ENCODE measurements at regions not wholly inside any gene's neighbourhood (a gene's known extent, or its start where the extent isn't known, plus 50 kb on each side); places are given as distances from the start of the nearest gene placed in this dataset.

DNA sequence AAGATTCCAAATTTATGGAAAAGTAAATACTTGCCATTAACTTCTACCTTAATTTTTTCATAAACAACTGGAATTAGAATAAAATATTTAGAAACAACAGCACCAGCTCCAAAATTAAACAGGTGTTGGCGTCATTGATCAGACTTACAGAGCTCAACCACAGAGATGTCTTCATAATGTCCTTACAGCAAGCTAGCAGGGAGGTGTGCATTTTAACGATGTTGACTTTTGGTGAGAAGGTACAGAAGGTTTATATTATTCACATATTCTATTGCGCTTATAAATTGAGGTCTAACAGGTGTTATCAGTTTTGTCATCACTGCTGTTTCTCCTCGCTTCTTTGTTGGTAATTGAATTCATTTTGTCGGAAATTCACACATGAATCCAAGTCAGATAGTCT lies 226.2 kb upstream of the CA10 start (continued):
- TF ChIP-seq WT1 (tag by site-specific recombination; IDR thresholded peaks at IDR 0.05) (no peak), ZNF354C (tag by site-specific recombination; IDR thresholded peaks at IDR 0.05; ENCODE audit: borderline replicate concordance, low read depth) (no peak), PRDM1 (tag by site-specific recombination; IDR thresholded peaks at IDR 0.05) (no peak)
- TF ChIP-seq, protein P1, sequence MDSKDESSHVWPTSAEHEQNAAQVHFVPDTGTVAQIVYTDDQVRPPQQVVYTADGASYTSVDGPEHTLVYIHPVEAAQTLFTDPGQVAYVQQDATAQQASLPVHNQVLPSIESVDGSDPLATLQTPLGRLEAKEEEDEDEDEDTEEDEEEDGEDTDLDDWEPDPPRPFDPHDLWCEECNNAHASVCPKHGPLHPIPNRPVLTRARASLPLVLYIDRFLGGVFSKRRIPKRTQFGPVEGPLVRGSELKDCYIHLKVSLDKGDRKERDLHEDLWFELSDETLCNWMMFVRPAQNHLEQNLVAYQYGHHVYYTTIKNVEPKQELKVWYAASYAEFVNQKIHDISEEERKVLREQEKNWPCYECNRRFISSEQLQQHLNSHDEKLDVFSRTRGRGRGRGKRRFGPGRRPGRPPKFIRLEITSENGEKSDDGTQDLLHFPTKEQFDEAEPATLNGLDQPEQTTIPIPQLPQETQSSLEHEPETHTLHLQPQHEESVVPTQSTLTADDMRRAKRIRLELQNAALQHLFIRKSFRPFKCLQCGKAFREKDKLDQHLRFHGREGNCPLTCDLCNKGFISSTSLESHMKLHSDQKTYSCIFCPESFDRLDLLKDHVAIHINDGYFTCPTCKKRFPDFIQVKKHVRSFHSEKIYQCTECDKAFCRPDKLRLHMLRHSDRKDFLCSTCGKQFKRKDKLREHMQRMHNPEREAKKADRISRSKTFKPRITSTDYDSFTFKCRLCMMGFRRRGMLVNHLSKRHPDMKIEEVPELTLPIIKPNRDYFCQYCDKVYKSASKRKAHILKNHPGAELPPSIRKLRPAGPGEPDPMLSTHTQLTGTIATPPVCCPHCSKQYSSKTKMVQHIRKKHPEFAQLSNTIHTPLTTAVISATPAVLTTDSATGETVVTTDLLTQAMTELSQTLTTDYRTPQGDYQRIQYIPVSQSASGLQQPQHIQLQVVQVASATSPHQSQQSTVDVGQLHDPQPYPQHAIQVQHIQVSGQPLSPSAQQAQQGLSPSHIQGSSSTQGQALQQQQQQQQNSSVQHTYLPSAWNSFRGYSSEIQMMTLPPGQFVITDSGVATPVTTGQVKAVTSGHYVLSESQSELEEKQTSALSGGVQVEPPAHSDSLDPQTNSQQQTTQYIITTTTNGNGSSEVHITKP (tag by site-specific recombination; IDR thresholded peaks at IDR 0.05), result no peak

- Histone ChIP-seq H3K27ac (ENCODE audit: extremely low read depth, low read depth, low read length) (no peak overlapping the region), H3K4me3 (ENCODE audit: low read depth, low read length) (no peak overlapping the region), H3K9me3 (ENCODE audit: control insufficient read depth, insufficient read depth, low read depth, low read length) (no peaks in the 10 kb centered on the region), H3K4me1 (ENCODE audit: control insufficient read depth, insufficient read depth, low read length) (no peaks in the 10 kb centered on the region), H3K36me3 (ENCODE audit: control insufficient read depth in 2 of 2, insufficient read depth in 1 of 2, low read length in 2 of 2) (no peaks in the 10 kb centered on the region)
- POLR2A ChIA-PET, result no interaction called here
- TF ChIP-seq ZNF677 (tag by site-specific recombination; IDR thresholded peaks at IDR 0.05), result no peak
- peak; percentile 64 for TF ChIP-seq ZNF654 (tag by site-specific recombination; IDR thresholded peaks at IDR 0.05; ENCODE audit: low read depth)
- CTCF ChIA-PET, result interaction anchor here (0.6 to 2.9 kb wide), 8 partner anchors 9 to 651 kb away, joined by 3 to 23 read pairs (median 4); no protein-coding TSS in a partner anchor
Observed at GRCh38 chr17:52383493-52384100, 225.1 kb upstream of the CA10 start.

DNA sequence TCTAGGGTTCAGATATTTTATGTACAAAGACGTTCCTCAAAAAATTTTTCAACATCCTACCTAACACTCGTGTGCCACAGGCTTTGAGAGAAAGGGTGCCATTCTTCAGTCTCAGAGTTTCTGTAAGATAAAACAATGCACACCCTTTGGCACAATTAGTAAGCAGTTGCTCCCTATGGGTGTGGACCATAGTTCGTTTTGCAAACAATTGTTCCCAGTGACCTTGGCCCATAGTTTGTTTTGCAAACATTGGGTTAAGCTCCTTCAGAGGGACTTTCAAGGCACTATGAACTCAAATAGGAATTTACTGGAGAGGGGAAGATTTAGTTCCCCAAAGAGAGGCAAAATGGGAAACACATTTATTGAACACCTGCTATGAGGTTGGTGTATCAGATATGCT lies 220.3 kb upstream of the CA10 start:
- H3K4me1 ChIP-seq (ENCODE audit: control insufficient read depth, insufficient read depth, low read length), result no peaks in the 10 kb centered on the region
- no peak overlapping the region for H3K4me3 ChIP-seq (ENCODE audit: low read depth, low read length)
- TF ChIP-seq ZNF785 (tag by site-specific recombination; IDR thresholded peaks at IDR 0.05) (no peak), ZNF146 (tag by site-specific recombination; IDR thresholded peaks at IDR 0.05) (no peak), ZBTB1 (tag by site-specific recombination; IDR thresholded peaks at IDR 0.05) (no peak), ZNF324 (tag by site-specific recombination; IDR thresholded peaks at IDR 0.05) (no peak), ZNF837 (tag by site-specific recombination; IDR thresholded peaks at IDR 0.05) (no peak), ZNF571 (tag by site-specific recombination; IDR thresholded peaks at IDR 0.05) (no peak), KLF8 (tag by site-specific recombination; IDR thresholded peaks at IDR 0.05) (no peak), ZNF843 (tag by site-specific recombination; IDR thresholded peaks at IDR 0.05) (no peak), ZNF670 (tag by site-specific recombination; IDR thresholded peaks at IDR 0.05; ENCODE audit: low read depth) (no peak), ZNF341 (tag by site-specific recombination; IDR thresholded peaks at IDR 0.05; ENCODE audit: low read depth) (no peak), ZNF19 (tag by site-specific recombination; IDR thresholded peaks at IDR 0.05; ENCODE audit: low read depth) (no peak), ZNF701 (tag by site-specific recombination; IDR thresholded peaks at IDR 0.05) (no peak), KLF7 (tag by site-specific recombination; IDR thresholded peaks at IDR 0.05; ENCODE audit: borderline replicate concordance) (no peak), ZNF555 (tag by site-specific recombination; conservative IDR thresholded peaks at IDR 0.05) (no peak)
- TF ChIP-seq, protein P2, sequence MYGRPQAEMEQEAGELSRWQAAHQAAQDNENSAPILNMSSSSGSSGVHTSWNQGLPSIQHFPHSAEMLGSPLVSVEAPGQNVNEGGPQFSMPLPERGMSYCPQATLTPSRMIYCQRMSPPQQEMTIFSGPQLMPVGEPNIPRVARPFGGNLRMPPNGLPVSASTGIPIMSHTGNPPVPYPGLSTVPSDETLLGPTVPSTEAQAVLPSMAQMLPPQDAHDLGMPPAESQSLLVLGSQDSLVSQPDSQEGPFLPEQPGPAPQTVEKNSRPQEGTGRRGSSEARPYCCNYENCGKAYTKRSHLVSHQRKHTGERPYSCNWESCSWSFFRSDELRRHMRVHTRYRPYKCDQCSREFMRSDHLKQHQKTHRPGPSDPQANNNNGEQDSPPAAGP (tag by site-specific recombination; IDR thresholded peaks at IDR 0.05), result no peak
- TF ChIP-seq, protein P3, sequence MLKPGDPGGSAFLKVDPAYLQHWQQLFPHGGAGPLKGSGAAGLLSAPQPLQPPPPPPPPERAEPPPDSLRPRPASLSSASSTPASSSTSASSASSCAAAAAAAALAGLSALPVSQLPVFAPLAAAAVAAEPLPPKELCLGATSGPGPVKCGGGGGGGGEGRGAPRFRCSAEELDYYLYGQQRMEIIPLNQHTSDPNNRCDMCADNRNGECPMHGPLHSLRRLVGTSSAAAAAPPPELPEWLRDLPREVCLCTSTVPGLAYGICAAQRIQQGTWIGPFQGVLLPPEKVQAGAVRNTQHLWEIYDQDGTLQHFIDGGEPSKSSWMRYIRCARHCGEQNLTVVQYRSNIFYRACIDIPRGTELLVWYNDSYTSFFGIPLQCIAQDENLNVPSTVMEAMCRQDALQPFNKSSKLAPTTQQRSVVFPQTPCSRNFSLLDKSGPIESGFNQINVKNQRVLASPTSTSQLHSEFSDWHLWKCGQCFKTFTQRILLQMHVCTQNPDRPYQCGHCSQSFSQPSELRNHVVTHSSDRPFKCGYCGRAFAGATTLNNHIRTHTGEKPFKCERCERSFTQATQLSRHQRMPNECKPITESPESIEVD (tag by site-specific recombination; IDR thresholded peaks at IDR 0.05), result no peak
- H3K36me3 ChIP-seq (ENCODE audit: control insufficient read depth in 2 of 2, insufficient read depth in 1 of 2, low read length in 2 of 2), result no peaks in the 10 kb centered on the region
- POLR2A ChIA-PET, result no interaction called here
- CTCF ChIA-PET, result no interaction called here
- no peaks in the 10 kb centered on the region for H3K9me3 ChIP-seq (ENCODE audit: control insufficient read depth, insufficient read depth, low read depth, low read length)
- H3K27ac ChIP-seq (ENCODE audit: extremely low read depth, low read depth, low read length), result no peak overlapping the region
